ENCODE measurements at regions not wholly inside any gene's neighbourhood (a gene's known extent, or its start where the extent isn't known, plus 50 kb on each side); places are given as distances from the start of the nearest gene placed in this dataset.
"Not testable (repeated sequence)": the region's sequence is repeated elsewhere in the genome, so short reads cannot be mapped to it uniquely, and the experiment has no call there.

GRCh38 chr2:131835621-131836091 is 308.0 kb downstream of the CCDC74A start:
- TF ChIP-seq CTCF (conservative IDR thresholded peaks at IDR 0.05) (no peak), ZFX (IDR thresholded peaks at IDR 0.05) (no peak)
- no peak overlapping the region for H3K27ac ChIP-seq

- H3K27ac ChIP-seq = not testable (repeated sequence)
These were observed 308.4 kb downstream of the CCDC74A start for GRCh38 chr2:131836116-131836515.

GRCh38 chr2:131844044-131844443 is 316.4 kb downstream of the CCDC74A start:
- not testable (repeated sequence) for H3K27ac ChIP-seq

GRCh38 chr2:131856202-131856601 is 305.6 kb downstream of the ANKRD30BL start:
- H3K27ac ChIP-seq = not testable (repeated sequence)

- peak; percentile 40 for TF ChIP-seq CTCF (conservative IDR thresholded peaks at IDR 0.05)
These were observed 303.6 kb downstream of the ANKRD30BL start for GRCh38 chr2:131858197-131858596.

More at GRCh38 chr2:131858197-131858596, 303.6 kb downstream of the ANKRD30BL start:
- H3K27ac ChIP-seq = not testable (repeated sequence)

All from C4-2B (cell line).